GM23248 (cell line): ENCODE measurements at regions not wholly inside any gene's neighbourhood (a gene's known extent, or its start where the extent isn't known, plus 50 kb on each side); places are given as distances from the start of the nearest gene placed in this dataset.

Experiments used
- DNase-seq: peaks from one replicate; pipeline ENCODE4 v3.0.0-alpha.2; 2015
- H2AFZ ChIP-seq: fragments of 200-600 bp; sonication (generic); 2 replicates; pipeline ENCODE4 v1.6.1; 2016; ENCODE audit warnings: antibody characterized with exemption
- H3F3A ChIP-seq: fragments of 200-600 bp; sonication (generic); 2 replicates; pipeline ENCODE4 v1.6.1; 2016; ENCODE audit warnings: mild to moderate bottlenecking, antibody characterized with exemption, mixed run types; ENCODE audit not compliant: insufficient read depth
- H3K27ac ChIP-seq: fragments of 200-600 bp; sonication (generic); 2 replicates; pipeline ENCODE4 v1.5.1; 2016; ENCODE audit warnings: mild to moderate bottlenecking
- H3K27me3 ChIP-seq: fragments of 200-600 bp; sonication (generic); replicated peaks from 2 replicates; pipeline ENCODE4 v1.6.1; 2016; ENCODE audit warnings: mild to moderate bottlenecking; ENCODE audit not compliant: insufficient read depth
- H3K36me3 ChIP-seq: fragments of 200-600 bp; sonication (generic); 2 replicates; pipeline ENCODE4 v1.6.1; 2016; ENCODE audit warnings: low read depth, mild to moderate bottlenecking
- H3K4me1 ChIP-seq: fragments of 200-600 bp; sonication (generic); 2 replicates; pipeline ENCODE4 v1.6.1; 2016; ENCODE audit warnings: mild to moderate bottlenecking; ENCODE audit not compliant: insufficient read depth
- H3K4me2 ChIP-seq: fragments of 200-600 bp; sonication (generic); one replicate; pipeline ENCODE4 v1.6.1; 2016; ENCODE audit warnings: mild to moderate bottlenecking; ENCODE audit not compliant: unreplicated experiment
- H3K4me3 ChIP-seq: fragments of 200-600 bp; sonication (generic); 2 replicates; pipeline ENCODE4 v1.5.1; 2016; ENCODE audit warnings: mild to moderate bottlenecking
- H3K79me2 ChIP-seq: fragments of 200-600 bp; sonication (generic); 2 replicates; pipeline ENCODE4 v1.6.1; 2016; ENCODE audit warnings: mild to moderate bottlenecking; ENCODE audit not compliant: insufficient read depth
- H3K9ac ChIP-seq: fragments of 200-600 bp; sonication (generic); 2 replicates; pipeline ENCODE4 v1.6.1; 2016; ENCODE audit warnings: mild to moderate bottlenecking
- H3K9me2 ChIP-seq: fragments of 200-600 bp; sonication (generic); 2 replicates; pipeline ENCODE4 v1.6.1; 2016; ENCODE audit warnings: mixed run types, mild to moderate bottlenecking, moderate library complexity; ENCODE audit not compliant: insufficient read depth
- H3K9me3 ChIP-seq: fragments of 200-600 bp; sonication (generic); one replicate; pipeline ENCODE4 v1.6.1; 2017; ENCODE audit warnings: low read depth
- H4K20me1 ChIP-seq: fragments of 200-600 bp; sonication (generic); 2 replicates; pipeline ENCODE4 v1.6.0; 2016; ENCODE audit not compliant: insufficient read depth
- EZH2 ChIP-seq: fragments of 200-600 bp; sonication (generic); IDR thresholded peaks from 2 replicates; pipeline ENCODE4 v1.6.1; 2018; ENCODE audit warnings: antibody characterized with exemption, mild to moderate bottlenecking; ENCODE audit not compliant: insufficient read depth, poor library complexity, severe bottlenecking
- EZH2phosphoT487 ChIP-seq: fragments of 200-600 bp; sonication (generic); IDR thresholded peaks from 2 replicates; pipeline ENCODE4 v1.6.1; 2018; ENCODE audit warnings: antibody characterized with exemption, moderate library complexity, mild to moderate bottlenecking, low read depth; ENCODE audit not compliant: insufficient read depth
- WGBS, 2 experiments: methylation state at CpG; one replicate each; pipeline ENCODE4 v1.1.6; 2015 to 2017; ENCODE audit warnings: low lambda C conversion rate in 2 of 2, low coverage in 1 of 2; ENCODE audit errors: missing lambda C conversion rate in 2 of 2; 5-methylcytosine and 5-hydroxymethylcytosine counted together
- in situ Hi-C: fragments of 300-500 bp; cut with MboI; formaldehyde crosslinking; loops from 2 replicates; pipeline ENCODE4 v1.15.0; 2020

DNA sequence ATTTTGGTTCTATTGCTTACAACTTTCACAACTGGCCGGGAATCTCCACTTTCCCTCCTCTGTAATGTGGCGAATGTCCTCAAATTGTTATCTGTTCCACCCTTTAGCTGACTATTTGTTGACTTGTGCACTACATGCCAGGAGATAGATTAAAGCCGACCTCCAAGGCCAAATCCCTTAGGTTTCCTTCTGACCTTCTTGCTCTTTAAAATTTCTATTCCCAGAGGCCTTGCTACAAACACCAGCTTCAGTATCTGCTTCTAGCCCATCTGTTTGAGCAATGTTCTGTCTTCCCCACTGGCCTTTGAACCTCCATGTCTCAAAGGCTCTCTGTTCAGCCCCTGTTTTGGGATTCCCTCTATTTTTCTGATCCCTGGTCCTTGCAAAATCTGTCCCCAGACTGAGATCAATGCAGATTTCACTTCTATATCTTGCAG lies 426.2 kb downstream of the LRATD1 start:
- Histone ChIP-seq H3K79me2 (no peaks in the 10 kb centered on the region), H2AFZ (no peak overlapping the region), H3K9ac (no peak overlapping the region), H3K4me1 (no peaks in the 10 kb centered on the region), H3K9me2 (no peaks in the 10 kb centered on the region), H3F3A (no peaks in the 10 kb centered on the region), H3K27me3 (no peaks in the 10 kb centered on the region), H3K4me3 (no peak overlapping the region), H4K20me1 (no peaks in the 10 kb centered on the region), H3K4me2 (no peak overlapping the region), H3K9me3 (no peaks in the 10 kb centered on the region), H3K36me3 (no peaks in the 10 kb centered on the region), H3K27ac (no peak overlapping the region)
- TF ChIP-seq EZH2 (no peak), EZH2phosphoT487 (no peak)
- no peak for DNase-seq
- in situ Hi-C loops, result no loop called here
- 2 to 4% methylated on average over 3 of the region's 3 CpGs for WGBS, 2 experiments

DNA sequence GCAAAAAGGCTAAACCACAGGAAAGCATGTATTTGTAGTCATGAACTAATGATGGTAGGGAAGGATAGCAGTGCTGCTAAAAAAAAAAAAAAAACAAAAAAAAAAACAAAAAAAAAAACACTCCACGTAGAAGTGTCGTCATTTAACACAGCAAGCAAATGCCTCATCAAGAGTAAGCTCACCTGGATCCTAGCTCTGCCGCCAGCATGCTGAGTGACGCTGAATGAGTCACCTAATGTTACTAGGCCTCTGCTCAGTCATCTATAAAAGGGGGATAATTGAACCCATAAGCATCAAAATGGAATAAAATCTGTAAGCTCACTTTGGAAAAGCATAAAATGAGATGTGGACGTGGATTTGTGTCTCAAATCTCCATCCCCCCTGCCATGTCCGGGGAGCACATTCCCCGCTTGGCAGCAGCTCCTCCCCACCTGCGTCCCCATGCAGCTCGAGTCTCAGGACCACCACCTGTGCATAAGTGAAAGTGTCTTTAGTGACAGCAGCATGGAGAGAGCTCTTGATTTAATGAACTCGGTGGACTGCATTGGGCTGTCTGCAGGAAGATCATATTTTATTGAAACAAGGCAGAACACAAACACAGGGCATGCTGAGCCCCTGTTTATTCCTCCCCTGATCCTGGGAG lies 427.5 kb downstream of the LRATD1 start:
- TF ChIP-seq EZH2phosphoT487 (no peak), EZH2 (no peak)
- H3K9ac ChIP-seq, result no peak overlapping the region
- H3K4me1 ChIP-seq, result no peaks in the 10 kb centered on the region
- H3K9me2 ChIP-seq, result no peaks in the 10 kb centered on the region
- H3K27ac ChIP-seq, result no peak overlapping the region
- in situ Hi-C loops, result no loop called here
- H3K27me3 ChIP-seq, result no peaks in the 10 kb centered on the region
- 47 to 49% methylated on average over 10 of the region's 10 CpGs for WGBS, 2 experiments
- H3K79me2 ChIP-seq, result no peaks in the 10 kb centered on the region
- H3K4me3 ChIP-seq, result no peak overlapping the region
- H3K4me2 ChIP-seq, result no peak overlapping the region
- no peaks in the 10 kb centered on the region for H3K9me3 ChIP-seq
- H4K20me1 ChIP-seq, result no peaks in the 10 kb centered on the region
- no peak for DNase-seq
- H3K36me3 ChIP-seq, result no peaks in the 10 kb centered on the region
- H3F3A ChIP-seq, result no peaks in the 10 kb centered on the region
- H2AFZ ChIP-seq, result no peak overlapping the region

GRCh38 chr2:15061268-15061667 lies 428.8 kb downstream of the LRATD1 start:
- Histone ChIP-seq H3K27me3 (no peaks in the 10 kb centered on the region), H3K4me2 (no peak overlapping the region), H3K36me3 (no peaks in the 10 kb centered on the region), H3K79me2 (no peaks in the 10 kb centered on the region), H3K27ac (no peak overlapping the region), H2AFZ (no peak overlapping the region), H3K9ac (no peak overlapping the region), H3K9me2 (no peaks in the 10 kb centered on the region), H3K4me1 (no peaks in the 10 kb centered on the region), H3K9me3 (no peaks in the 10 kb centered on the region), H3F3A (no peaks in the 10 kb centered on the region), H3K4me3 (no peak overlapping the region), H4K20me1 (no peaks in the 10 kb centered on the region)
- TF ChIP-seq EZH2phosphoT487, result no peak
- TF ChIP-seq EZH2, result no peak
- 47 to 56% methylated on average over 1 of the region's 1 CpG for WGBS, 2 experiments
- in situ Hi-C loops, result no loop called here
- no peak for DNase-seq

DNA sequence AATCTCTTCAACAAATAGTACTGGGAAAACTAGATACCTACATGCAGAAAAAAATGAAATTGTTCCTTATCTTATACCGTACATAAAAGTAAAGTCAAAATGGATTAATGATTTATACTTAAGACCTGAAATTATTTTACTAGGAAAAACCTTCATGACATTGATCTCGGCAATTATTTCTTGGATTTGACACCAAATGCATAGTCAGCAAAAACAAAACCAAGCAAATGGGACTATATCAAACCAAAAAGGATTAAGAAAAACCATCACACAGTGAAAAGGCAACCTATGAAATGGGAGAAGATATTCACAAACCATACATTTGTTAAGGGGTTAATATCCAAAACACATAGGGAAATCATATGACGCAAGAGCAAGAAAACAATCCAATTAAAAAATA lies 433.6 kb downstream of the LRATD1 start:
- H3K79me2 ChIP-seq, result no peaks in the 10 kb centered on the region
- H3K27me3 ChIP-seq, result no peaks in the 10 kb centered on the region
- no peaks in the 10 kb centered on the region for H3K9me2 ChIP-seq
- H4K20me1 ChIP-seq, result no peaks in the 10 kb centered on the region
- H2AFZ ChIP-seq, result no peak overlapping the region
- no peak overlapping the region for H3K4me2 ChIP-seq
- no peak overlapping the region for H3K27ac ChIP-seq
- H3K4me1 ChIP-seq, result no peaks in the 10 kb centered on the region
- no peaks in the 10 kb centered on the region for H3F3A ChIP-seq
- no peak for DNase-seq
- TF ChIP-seq EZH2phosphoT487 (no peak), EZH2 (no peak)
- H3K9ac ChIP-seq, result no peak overlapping the region
- H3K36me3 ChIP-seq, result no peaks in the 10 kb centered on the region
- in situ Hi-C loops, result no loop called here
- H3K9me3 ChIP-seq, result no peaks in the 10 kb centered on the region
- 57 to 62% methylated on average over 3 of the region's 3 CpGs for WGBS, 2 experiments
- no peak overlapping the region for H3K4me3 ChIP-seq

DNA sequence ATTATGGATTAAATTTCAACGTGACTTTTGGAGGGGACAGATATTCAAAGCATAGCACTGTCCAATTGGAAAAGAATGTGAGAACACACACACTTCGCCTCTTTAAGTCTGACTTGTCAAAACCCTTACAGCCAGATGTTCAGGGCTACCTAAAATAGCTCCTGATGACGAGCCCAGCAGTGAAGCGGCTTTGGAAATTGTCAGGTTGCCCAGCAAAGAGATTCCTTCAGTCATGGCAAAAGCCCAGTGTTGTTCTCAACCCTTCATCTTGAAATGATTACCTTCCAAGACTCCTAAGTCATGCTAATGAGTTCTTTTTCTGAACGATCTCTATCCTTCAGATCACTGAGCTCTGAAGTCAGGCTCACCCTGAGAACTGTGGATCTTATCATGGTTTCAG lies 436.6 kb downstream of the LRATD1 start:
- Histone ChIP-seq H3K4me3 (no peak overlapping the region), H3F3A (no peaks in the 10 kb centered on the region), H3K4me1 (no peaks in the 10 kb centered on the region), H4K20me1 (no peaks in the 10 kb centered on the region), H3K9ac (no peak overlapping the region), H3K27ac (no peak overlapping the region), H2AFZ (no peak overlapping the region), H3K27me3 (no peaks in the 10 kb centered on the region), H3K9me3 (no peaks in the 10 kb centered on the region), H3K79me2 (no peaks in the 10 kb centered on the region), H3K36me3 (no peaks in the 10 kb centered on the region), H3K4me2 (no peak overlapping the region), H3K9me2 (no peaks in the 10 kb centered on the region)
- TF ChIP-seq EZH2phosphoT487 (no peak), EZH2 (no peak)
- DNase-seq, result peak; percentile 58
- in situ Hi-C loops, result no loop called here
- 0 to 1% methylated on average over 5 of the region's 5 CpGs for WGBS, 2 experiments
